Mesenchymal stem cell (in vitro differentiated cells and primary cell): ENCODE measurements at regions not wholly inside any gene's neighbourhood (a gene's known extent, or its start where the extent isn't known, plus 50 kb on each side); places are given as distances from the start of the nearest gene placed in this dataset.
A peak's percentile ranks its signal among the peaks of the same experiment; 100 is the strongest.
"Not testable (repeated sequence)": the region's sequence is repeated elsewhere in the genome, so short reads cannot be mapped to it uniquely, and the experiment has no call there.

Experiments
- DNase-seq: peaks from one replicate; pipeline ENCODE4 v3.0.0-alpha.2; 2013
- H2AFZ ChIP-seq: one replicate; pipeline ENCODE4 v1.6.1; 2013; ENCODE audit warnings: low read depth, mild to moderate bottlenecking, control low read depth, inconsistent platforms, low read length, moderate library complexity
- H2AK5ac ChIP-seq: 2 replicates; pipeline ENCODE4 v1.6.1; 2013; ENCODE audit warnings: low read length, moderate library complexity, mild to moderate bottlenecking, inconsistent platforms; ENCODE audit not compliant: severe bottlenecking
- H2BK120ac ChIP-seq: one replicate; pipeline ENCODE4 v1.6.1; 2013; ENCODE audit warnings: low read depth, mild to moderate bottlenecking, inconsistent platforms, low read length, moderate library complexity
- H2BK12ac ChIP-seq, 2 experiments: one replicate each; pipeline ENCODE4 v1.6.1; 2013; ENCODE audit warnings: inconsistent platforms in 2 of 2, low read length in 2 of 2, mild to moderate bottlenecking in 2 of 2, moderate library complexity in 2 of 2, control low read depth in 1 of 2
- H2BK15ac ChIP-seq: one replicate; pipeline ENCODE4 v1.6.1; 2013; ENCODE audit warnings: mild to moderate bottlenecking, low read depth, inconsistent platforms; ENCODE audit not compliant: poor library complexity, severe bottlenecking
- H2BK5ac ChIP-seq: 2 replicates; pipeline ENCODE4 v1.6.1; 2013; ENCODE audit warnings: low read depth, mild to moderate bottlenecking, low read length, control low read depth, inconsistent platforms; ENCODE audit not compliant: poor library complexity, severe bottlenecking
- H3K14ac ChIP-seq, 2 experiments: one replicate each; pipeline ENCODE4 v1.6.1; 2013; ENCODE audit warnings: inconsistent platforms in 2 of 2, low read length in 2 of 2, control low read depth in 1 of 2, mild to moderate bottlenecking in 1 of 2, moderate library complexity in 1 of 2
- H3K18ac ChIP-seq, 2 experiments: one replicate each; pipeline ENCODE4 v1.6.1; 2013; ENCODE audit warnings: inconsistent platforms in 2 of 2, low read length in 2 of 2, control low read depth in 1 of 2, low read depth in 1 of 2, mild to moderate bottlenecking in 1 of 2
- H3K23ac ChIP-seq, 2 experiments: one replicate each; pipeline ENCODE4 v1.6.1; 2013; ENCODE audit warnings: inconsistent platforms in 2 of 2, low read length in 2 of 2, mild to moderate bottlenecking in 2 of 2, moderate library complexity in 2 of 2, control low read depth in 1 of 2
- H3K27ac ChIP-seq: 2 replicates; pipeline ENCODE4 v1.5.1; 2013; ENCODE audit warnings: mild to moderate bottlenecking, moderate library complexity, low read length, control low read depth, inconsistent platforms; ENCODE audit not compliant: poor library complexity, severe bottlenecking
- H3K27me3 ChIP-seq, 2 experiments: 2 replicates each; pipeline versions ENCODE4 v1.6.1 to v1.7.0; 2013; ENCODE audit warnings: low read length in 2 of 2, mild to moderate bottlenecking in 2 of 2, moderate library complexity in 2 of 2, control low read depth in 1 of 2, inconsistent platforms in 1 of 2; ENCODE audit not compliant: control insufficient read depth in 1 of 2, insufficient read depth in 1 of 2
- H3K36me3 ChIP-seq, 2 experiments: 2 replicates each; pipeline versions ENCODE4 v1.6.1 to v1.7.0; 2013; ENCODE audit warnings: low read length in 2 of 2, control low read depth in 1 of 2, inconsistent platforms in 1 of 2, low read depth in 1 of 2, mild to moderate bottlenecking in 1 of 2; ENCODE audit not compliant: insufficient read depth in 2 of 2, control insufficient read depth in 1 of 2
- H3K4ac ChIP-seq, 2 experiments: one replicate each; pipeline ENCODE4 v1.6.1; 2013; ENCODE audit warnings: inconsistent platforms in 2 of 2, low read length in 2 of 2, mild to moderate bottlenecking in 2 of 2, moderate library complexity in 2 of 2, control low read depth in 1 of 2, low read depth in 1 of 2
- H3K4me1 ChIP-seq: 2 replicates; pipeline ENCODE4 v1.6.1; 2013; ENCODE audit warnings: low read depth, low read length, control low read depth; ENCODE audit not compliant: control insufficient read depth, insufficient read depth
- H3K4me2 ChIP-seq: 2 replicates; pipeline ENCODE4 v1.6.1; 2013; ENCODE audit warnings: low read length, mild to moderate bottlenecking, inconsistent platforms; ENCODE audit not compliant: poor library complexity, severe bottlenecking
- H3K4me3 ChIP-seq, 2 experiments: 2 replicates each; pipeline versions ENCODE4 v1.5.1 to v1.7.0; 2013; ENCODE audit warnings: low read length in 2 of 2, mild to moderate bottlenecking in 2 of 2, control low read depth in 1 of 2, low read depth in 1 of 2; ENCODE audit not compliant: insufficient read depth in 1 of 2
- H3K79me1 ChIP-seq: replicated peaks from 2 replicates; pipeline ENCODE4 v1.6.1; 2013; ENCODE audit warnings: mild to moderate bottlenecking, control low read depth, low read length, inconsistent platforms; ENCODE audit not compliant: poor library complexity, severe bottlenecking
- H3K9ac ChIP-seq: 2 replicates; pipeline ENCODE4 v1.7.0; 2013; ENCODE audit warnings: mild to moderate bottlenecking, low read length, moderate library complexity
- H3K9me3 ChIP-seq: 2 replicates; pipeline ENCODE4 v1.7.0; 2013; ENCODE audit warnings: mild to moderate bottlenecking, low read length; ENCODE audit not compliant: control insufficient read depth
- H4K8ac ChIP-seq: one replicate; pipeline ENCODE4 v1.6.1; 2013; ENCODE audit warnings: inconsistent platforms, mild to moderate bottlenecking, low read length, moderate library complexity
- H4K91ac ChIP-seq: one replicate; pipeline ENCODE4 v1.6.1; 2013; ENCODE audit warnings: mild to moderate bottlenecking, low read length, inconsistent platforms
- WGBS: methylation state at CpG from one replicate; pipeline ENCODE4 v1.1.7; 2013; ENCODE audit warnings: mixed read lengths; 5-methylcytosine and 5-hydroxymethylcytosine counted together

DNA sequence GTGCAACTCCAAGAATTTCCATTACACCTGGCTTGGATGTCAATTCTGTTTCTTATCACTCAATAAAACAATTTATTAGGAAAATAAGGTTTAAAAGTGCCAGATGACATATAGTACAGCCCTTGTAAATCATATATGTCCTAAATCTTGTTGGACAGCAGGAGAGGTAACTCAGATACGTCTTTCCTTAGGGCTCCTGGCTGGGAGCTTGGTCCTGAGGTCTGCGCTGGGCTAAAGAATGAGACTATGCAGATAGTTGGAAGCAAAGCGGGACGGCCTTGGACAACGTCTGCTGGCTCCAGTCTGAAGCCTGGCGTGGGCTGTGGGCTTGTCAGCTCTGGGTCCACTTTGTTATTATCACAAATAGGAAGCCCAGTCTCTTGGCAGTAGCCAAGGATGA is 377.0 kb downstream of the DLEU7 start:
- H4K91ac ChIP-seq, result no peak overlapping the region
- H3K4me3 ChIP-seq, result no peak overlapping the region
- no peak overlapping the region for H2BK12ac ChIP-seq
- H3K4ac ChIP-seq, result no peak overlapping the region
- no peaks in the 10 kb centered on the region for H3K4me1 ChIP-seq
- no peak overlapping the region for H3K9ac ChIP-seq
- H2BK120ac ChIP-seq, result no peak overlapping the region
- no peaks in the 10 kb centered on the region for H3K79me1 ChIP-seq
- H2BK15ac ChIP-seq, result no peak overlapping the region
- H3K23ac ChIP-seq, result no peak overlapping the region
- 91% methylated on average over 6 of the region's 6 CpGs for WGBS
- H3K4me2 ChIP-seq, result no peak overlapping the region
- no peak overlapping the region for H3K27ac ChIP-seq
- H2BK5ac ChIP-seq, result no peak overlapping the region
- no peak overlapping the region for H4K8ac ChIP-seq
- no peak overlapping the region for H2AK5ac ChIP-seq
- H3K27me3 ChIP-seq, result peaks cover 0 to 3% of the 10 kb centered on the region in 2 experiments
- no peak for DNase-seq
- no peaks in the 10 kb centered on the region for H3K36me3 ChIP-seq
- no peak overlapping the region for H3K14ac ChIP-seq
- H2AFZ ChIP-seq, result no peak overlapping the region
- no peaks in the 10 kb centered on the region for H3K9me3 ChIP-seq
- H3K18ac ChIP-seq, result no peak overlapping the region

DNA sequence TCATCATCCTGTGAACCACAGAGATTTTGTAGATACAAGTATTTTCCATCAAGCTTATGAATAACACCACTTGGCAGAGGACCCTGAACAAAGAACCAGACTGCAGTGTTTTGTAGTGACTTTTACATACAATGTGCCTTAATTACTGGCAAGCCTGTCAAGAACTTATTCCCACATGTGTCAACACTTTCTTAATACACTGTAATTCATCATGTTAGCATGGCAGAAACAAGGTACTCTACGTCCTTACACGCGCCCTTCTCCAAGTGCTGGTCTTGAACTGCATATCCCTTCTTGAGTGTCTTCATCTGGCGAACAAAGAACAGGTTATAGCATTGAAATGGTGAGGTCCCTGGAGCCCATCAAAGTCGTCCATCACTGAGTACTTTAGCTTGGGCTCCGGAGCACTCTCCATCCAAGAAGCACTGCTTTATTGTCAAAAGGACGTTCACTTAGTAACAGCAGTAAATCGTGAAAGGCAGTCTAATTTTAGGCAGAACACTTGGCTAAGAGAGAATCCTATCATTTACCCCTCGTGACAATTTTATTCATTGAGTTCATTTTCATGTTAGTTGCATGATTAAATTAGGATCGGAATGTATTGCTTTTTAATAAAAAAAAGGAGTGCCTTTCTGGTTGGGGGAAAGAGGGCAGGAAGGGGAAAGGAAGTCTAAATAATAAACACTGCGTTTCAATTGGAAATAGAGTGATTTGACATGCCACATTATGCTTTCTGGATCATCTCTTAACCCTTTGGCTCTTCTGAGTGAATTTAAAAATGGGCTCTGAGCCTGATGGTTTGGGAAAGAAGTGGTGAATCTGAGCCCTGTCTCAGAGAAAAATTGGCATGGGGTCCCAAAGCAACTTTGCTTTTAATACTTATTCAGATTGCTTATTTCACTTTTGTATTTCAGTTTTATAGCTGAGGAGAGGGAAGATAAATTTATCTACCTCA is 376.1 kb downstream of the DLEU7 start:
- DNase-seq, result no peak
- no peak overlapping the region for H3K27ac ChIP-seq
- H3K4me1 ChIP-seq, result no peaks in the 10 kb centered on the region
- no peak overlapping the region for H3K14ac ChIP-seq
- H3K18ac ChIP-seq, result no peak overlapping the region
- H3K4me2 ChIP-seq, result no peak overlapping the region
- no peak overlapping the region for H4K91ac ChIP-seq
- H3K9me3 ChIP-seq, result no peaks in the 10 kb centered on the region
- H3K23ac ChIP-seq, result no peak overlapping the region
- no peak overlapping the region for H2AK5ac ChIP-seq
- H3K4me3 ChIP-seq, result peak overlapping the region in 1 of 2 experiments; percentile 30
- H2BK5ac ChIP-seq, result no peak overlapping the region
- no peak overlapping the region for H3K9ac ChIP-seq
- no peak overlapping the region for H2BK15ac ChIP-seq
- no peaks in the 10 kb centered on the region for H3K79me1 ChIP-seq
- H4K8ac ChIP-seq, result no peak overlapping the region
- H2BK12ac ChIP-seq, result no peak overlapping the region
- H2BK120ac ChIP-seq, result no peak overlapping the region
- no peak overlapping the region for H3K4ac ChIP-seq
- WGBS, result 64% methylated on average over 11 of the region's 11 CpGs
- no peaks in the 10 kb centered on the region for H3K36me3 ChIP-seq
- H3K27me3 ChIP-seq, result peaks cover 0 to 3% of the 10 kb centered on the region in 2 experiments
- H2AFZ ChIP-seq, result no peak overlapping the region

DNA sequence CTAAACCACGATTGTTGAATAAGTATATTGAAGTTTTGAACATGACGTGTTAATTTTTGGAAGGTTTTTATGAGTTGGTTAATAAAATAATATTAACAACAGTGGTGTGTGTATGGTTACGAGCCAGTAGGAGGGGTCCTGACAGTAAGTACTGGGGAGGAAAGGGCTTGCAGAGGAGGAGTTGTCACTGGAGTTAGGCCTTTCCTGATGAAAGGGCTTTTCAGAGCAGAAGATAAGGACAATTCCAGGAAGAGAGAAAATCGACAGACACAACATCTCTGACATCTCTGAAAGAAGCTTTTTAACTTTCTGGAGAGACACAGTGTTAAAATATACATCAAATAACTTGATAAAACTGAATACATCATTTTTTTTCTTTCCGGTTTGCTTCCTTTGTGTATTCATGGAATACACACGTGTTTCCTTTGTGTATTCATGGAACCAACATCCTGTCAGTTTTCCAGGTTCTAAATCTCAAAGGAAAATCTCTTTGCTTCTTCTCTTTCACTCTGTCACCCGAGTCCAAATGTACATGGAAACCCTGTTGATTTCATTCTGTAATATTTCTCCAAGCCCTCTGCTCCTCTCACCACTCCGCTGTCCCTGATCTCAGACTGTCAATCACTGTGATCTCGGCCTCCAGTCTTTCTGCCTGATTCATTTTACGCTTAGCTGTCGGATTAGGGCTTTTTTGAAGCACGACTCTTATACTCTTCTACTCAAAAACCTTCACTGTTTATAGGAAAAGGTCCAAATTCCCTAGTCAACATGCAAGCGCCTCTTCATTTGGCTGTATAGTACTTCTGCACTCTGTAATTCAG is 374.4 kb downstream of the DLEU7 start:
- Histone ChIP-seq H3K4me2 (no peak overlapping the region), H2AK5ac (no peak overlapping the region), H2BK12ac (no peak overlapping the region), H2BK5ac (no peak overlapping the region), H2BK120ac (no peak overlapping the region), H3K9ac (no peak overlapping the region), H3K23ac (no peak overlapping the region), H4K8ac (no peak overlapping the region), H2AFZ (no peak overlapping the region), H3K4ac (no peak overlapping the region), H2BK15ac (no peak overlapping the region), H3K36me3 (no peaks in the 10 kb centered on the region), H3K27ac (no peak overlapping the region), H3K4me3 (no peak overlapping the region), H4K91ac (no peak overlapping the region), H3K4me1 (no peaks in the 10 kb centered on the region), H3K18ac (no peak overlapping the region), H3K27me3 (peaks cover 0 to 3% of the 10 kb centered on the region in 2 experiments), H3K79me1 (no peaks in the 10 kb centered on the region), H3K9me3 (no peaks in the 10 kb centered on the region), H3K14ac (no peak overlapping the region)
- no peak for DNase-seq
- WGBS, result 90% methylated on average over 12 of the region's 13 CpGs

DNA sequence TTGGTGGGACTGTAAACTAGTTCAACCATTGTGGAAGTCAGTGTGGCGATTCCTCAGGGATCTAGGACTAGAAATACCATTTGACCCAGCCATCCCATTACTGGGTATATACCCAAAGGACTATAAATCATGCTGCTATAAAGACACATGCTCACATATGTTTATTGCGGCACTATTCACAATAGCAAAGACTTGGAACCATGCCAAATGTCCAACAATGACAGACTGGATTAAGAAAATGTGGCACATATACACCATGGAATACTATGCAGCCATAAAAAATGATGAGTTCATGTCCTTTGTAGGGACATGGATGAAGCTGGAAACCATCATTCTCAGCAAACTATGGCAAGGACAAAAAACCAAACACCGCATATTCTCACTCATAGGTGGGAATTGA is 370.4 kb downstream of the DLEU7 start:
- not testable (repeated sequence) for H2BK12ac ChIP-seq, H3K14ac ChIP-seq, H2BK5ac ChIP-seq, DNase-seq, H3K9me3 ChIP-seq, H3K4me3 ChIP-seq, H2BK120ac ChIP-seq, H3K23ac ChIP-seq, H3K4me1 ChIP-seq, H3K18ac ChIP-seq, H3K27ac ChIP-seq, H3K36me3 ChIP-seq, H2AFZ ChIP-seq, H3K4me2 ChIP-seq, H3K9ac ChIP-seq, H4K8ac ChIP-seq, H3K4ac ChIP-seq, H2AK5ac ChIP-seq, H3K79me1 ChIP-seq, H3K27me3 ChIP-seq, H2BK15ac ChIP-seq, H4K91ac ChIP-seq
- no CpG with 5 or more reads among the region's 3 CpGs for WGBS
